NCI-H2081 treated with DMSO at 0.1 percent for 48 hours (cell line): ENCODE measurements at regions not wholly inside any gene's neighbourhood (a gene's known extent, or its start where the extent isn't known, plus 50 kb on each side); places are given as distances from the start of the nearest gene placed in this dataset.
"Not testable (repeated sequence)": the region's sequence is repeated elsewhere in the genome, so short reads cannot be mapped to it uniquely, and the experiment has no call there.

ENCODE experiments used
- DNase-seq: peaks from one replicate; lab custom pipeline; 2025; lab: John Stamatoyannopoulos, UW

DNA sequence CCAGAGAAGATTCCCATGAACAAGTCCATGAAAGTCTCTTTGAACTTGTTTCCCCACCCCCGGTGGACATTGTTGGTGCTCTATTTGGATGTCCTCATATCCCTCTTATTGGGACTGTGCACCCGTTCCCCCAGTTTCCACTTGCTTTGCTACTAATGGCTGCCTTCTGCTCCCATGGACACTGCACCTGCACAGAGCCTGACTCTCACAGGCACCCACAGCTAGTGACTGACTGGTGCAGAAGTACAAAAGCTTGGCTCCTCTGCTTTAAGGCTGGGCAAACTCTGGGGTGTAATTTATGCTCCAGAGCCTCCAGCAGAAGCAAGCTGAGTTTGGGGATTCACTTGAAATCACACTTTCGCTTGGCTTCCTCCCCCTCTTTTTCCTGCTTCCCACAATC lies 239.9 kb upstream of the BTBD3 start:
- no peak for DNase-seq

DNA sequence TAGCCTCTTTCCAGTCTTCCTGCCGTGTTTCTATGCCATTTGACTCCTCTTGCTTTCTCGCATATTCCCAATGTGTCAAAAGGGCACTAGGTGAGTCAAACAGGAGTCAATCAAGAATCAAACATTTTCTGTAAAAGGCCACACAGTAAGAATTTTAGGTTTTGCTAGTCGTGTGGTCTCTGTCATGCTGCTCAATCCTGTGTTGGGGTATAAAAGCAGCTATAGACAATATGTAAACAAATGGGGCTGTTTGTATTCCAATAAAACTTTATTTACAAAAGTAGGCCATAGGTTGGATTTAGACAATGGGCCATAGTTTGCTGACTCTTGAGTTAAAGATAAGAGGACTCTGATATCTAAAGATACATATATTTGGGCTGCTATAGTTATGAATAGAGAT lies 235.4 kb upstream of the BTBD3 start:
- DNase-seq, result no peak

DNA sequence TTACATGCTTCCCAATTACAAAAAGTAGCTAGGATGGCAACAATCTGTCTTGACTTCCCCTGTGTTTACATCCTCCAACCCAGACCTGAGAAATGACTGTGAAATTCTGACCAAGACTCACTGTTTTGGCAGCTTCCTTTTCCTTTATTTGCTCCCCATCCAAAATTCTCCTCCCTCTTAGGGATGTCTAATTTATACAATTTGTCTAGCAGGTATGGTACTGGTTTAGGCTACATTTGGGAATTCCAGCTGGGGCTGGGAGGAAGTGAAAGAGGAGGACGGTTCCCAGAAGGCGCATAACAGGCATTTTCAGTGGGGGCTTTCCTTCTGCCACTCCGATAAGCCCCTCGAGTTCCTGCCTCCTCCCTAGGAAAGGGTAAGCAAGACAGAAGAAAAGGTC lies 231.5 kb upstream of the BTBD3 start:
- DNase-seq, result no peak

DNA sequence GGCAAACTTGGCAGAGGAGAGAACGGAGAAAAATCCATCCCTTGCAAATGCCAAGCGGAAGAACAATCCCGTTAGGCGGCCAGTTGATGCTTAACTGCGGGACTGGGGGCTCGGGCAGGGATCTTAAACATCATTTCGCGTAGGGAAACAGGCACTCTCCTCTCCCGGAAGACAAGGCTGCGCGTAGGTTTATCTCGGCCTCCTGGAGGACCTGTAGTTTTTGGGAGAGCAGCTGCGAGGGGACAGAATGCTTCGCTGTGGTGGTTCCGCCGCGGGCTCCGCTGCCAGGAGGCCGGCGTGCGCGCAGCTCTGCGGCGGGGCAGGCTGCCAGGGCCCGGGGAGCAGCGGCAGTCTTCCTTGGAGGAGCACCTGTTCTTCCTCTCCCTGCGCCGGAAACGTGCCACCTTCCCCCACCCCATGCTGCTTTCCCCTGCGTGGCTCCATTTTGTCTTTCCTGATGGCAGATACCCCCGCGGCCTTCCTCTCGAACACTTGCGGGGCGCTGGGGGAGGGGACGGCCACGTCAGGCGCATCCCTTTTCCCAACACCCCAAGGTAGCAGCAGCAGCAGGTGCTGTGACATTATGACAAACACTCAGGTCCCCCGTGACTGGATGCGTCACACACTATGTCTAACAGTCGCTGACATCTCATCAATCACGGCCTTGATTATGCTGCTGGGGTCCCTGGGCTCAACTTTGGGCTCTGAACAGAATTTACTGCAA lies 230.7 kb upstream of the BTBD3 start:
- peak; percentile 55 for DNase-seq

DNA sequence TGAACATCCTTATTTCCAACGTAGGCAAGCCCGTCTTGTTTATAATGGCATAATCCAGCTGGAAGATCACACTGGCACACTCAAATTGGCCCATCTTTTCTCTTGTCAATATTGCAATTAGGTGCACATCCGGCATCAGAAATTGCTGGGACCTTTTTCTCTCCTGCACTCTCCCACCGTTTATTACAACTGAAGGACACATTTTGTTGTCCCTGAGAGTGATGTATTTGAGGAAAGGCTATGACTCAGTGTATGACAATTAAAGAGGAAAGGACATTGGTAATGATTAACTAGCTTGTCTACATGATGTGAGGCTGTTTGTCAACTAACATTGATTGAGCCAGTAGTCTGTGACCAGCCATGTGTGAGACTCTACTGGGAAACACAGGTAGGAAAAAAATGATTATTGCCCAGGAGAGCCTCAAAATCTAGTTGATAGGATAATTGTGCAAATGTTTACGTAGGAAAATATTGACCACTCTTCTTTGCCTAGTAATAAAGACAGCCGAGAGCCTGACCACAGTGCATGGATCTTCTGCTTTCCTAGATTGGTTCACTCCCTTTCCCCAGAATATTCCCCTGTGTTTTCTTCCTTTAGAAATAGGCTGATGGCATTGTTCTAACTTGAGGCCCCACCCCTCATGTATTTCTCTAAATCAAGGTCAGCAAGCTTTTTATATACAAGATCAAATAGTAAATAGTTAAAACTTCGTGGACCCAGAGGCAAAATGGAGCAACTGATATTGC lies 230.0 kb upstream of the BTBD3 start:
- DNase-seq, result no peak

DNA sequence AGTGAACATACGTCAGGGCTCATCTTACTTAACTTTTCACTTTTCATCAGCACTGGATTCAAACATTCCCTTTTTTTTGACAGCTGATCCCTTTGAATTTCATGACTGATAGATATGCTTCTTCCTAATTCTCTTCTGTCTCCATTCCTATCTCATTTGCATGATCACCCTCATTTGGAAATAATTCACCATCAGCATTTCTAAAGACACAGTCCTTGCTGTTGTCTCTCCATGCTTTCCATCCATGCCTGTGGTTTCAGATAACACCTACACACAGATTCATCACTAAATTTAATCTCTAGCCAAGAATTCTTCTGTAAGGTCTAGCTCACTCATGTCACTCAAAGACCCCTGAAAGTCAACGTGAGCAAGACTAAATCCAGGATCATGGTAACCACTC lies 228.4 kb upstream of the BTBD3 start:
- DNase-seq, result no peak

DNA sequence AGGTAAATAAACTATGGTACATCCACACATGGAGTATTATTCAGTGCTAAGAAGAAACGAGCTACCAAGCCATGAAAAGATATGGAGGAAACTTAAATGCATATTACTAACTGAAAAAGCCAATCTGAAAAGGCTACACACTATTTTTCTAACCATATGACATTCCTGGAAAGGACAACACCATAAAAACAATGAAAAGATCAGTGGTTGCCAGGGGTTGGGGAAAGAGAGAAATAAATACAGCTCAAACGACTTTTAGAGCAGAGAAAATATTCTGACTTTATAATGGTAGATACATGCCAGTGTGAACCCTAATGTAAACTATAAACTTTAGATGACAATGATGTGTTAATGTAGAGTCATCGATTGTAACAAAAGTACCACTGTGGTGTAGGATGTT lies 225.9 kb upstream of the BTBD3 start:
- no peak for DNase-seq

DNA sequence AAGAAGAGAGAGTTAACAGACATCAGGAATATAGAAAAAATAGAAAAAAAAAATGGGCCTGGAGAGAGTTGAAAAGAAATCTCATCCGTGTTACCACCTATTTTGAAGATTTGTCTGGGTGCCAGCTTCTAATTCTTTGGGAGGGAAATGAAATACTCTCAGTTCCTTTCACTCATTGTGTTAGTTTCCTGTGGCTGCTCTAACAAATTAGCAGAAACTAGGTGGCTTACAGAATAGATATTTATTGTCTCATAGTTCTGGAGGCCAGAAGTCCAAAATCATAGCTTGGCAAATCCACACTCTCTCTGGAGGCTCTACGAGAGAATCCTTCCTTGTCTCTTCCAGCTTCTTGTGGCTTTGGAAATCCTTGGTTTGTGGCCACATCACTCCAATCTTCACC lies 225.1 kb upstream of the BTBD3 start:
- DNase-seq, result no peak

DNA sequence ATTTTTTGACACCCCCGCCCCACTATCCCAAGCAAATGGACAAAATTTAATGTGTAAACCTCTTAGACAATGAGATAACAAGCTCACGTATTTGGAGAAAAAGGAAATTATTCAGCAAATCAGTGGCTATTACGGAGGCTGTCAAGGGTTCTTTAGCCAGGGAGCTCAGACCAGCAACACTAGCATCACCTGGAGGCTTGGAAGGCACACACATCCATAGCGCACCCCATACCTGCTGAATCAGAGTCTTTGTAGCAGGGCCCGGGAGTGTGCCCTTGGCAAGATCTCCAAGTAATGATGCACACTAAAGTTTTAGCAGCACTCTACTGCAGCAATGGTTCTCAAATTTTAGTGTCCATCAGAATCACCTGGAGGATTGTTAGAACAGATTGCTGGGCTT lies 223.2 kb upstream of the BTBD3 start:
- DNase-seq, result no peak

DNA sequence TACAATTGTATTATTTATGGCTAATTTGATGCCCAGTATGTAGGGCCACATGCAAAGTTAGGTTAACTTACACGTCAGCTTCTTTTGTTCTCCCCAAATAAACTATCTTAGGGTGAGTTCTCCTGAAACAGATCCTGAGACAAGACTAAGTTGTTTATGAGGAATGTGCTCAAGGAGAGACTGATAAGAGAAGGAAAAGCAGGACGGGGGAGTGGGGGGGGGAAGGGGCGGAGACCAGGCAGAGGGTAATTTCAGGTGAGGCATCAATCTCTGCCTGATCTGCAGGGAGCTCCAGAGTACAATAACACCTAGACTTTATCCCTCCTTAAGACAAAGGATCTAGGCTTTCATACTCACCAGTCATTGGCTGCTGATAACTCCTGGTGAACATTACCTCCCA lies 220.6 kb upstream of the BTBD3 start:
- no peak for DNase-seq

DNA sequence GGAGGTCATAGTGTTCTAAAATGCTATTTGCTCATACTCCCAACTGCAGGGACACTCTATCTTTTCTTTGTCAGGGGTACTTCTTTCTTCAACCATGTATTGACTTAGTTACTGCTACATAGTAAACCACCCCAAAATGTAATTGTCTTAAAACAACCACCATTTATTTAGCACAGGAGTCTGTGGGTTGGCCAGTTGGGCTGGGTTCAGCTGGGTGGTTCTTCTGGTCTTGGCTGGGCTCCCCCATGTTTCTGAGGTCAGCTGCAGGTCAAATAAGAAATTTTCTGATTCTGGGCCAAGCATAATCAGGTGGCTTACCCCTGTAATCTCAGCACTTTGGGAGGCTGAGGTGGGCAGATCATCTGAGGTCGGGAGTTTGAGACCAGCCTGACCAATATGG lies 220.0 kb upstream of the BTBD3 start:
- no peak for DNase-seq

DNA sequence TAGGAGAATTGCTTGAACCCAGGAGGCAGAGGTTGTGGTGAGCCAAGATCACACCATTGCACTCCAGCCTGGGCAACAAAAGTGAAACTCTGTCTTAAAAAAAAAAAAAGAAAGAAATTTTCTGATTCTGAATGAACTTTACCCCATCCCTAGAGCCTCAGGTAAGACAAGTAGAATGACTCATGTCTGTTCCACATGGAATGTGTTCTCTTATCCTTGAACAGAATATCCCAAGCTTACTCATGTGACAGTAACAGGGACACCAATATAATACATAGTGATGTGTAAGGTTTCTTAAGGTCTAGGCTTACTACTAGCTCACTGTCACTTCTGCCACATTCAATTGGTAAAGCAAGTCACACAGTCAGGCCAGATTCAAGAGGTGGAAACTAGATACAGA lies 219.6 kb upstream of the BTBD3 start:
- no peak for DNase-seq

DNA sequence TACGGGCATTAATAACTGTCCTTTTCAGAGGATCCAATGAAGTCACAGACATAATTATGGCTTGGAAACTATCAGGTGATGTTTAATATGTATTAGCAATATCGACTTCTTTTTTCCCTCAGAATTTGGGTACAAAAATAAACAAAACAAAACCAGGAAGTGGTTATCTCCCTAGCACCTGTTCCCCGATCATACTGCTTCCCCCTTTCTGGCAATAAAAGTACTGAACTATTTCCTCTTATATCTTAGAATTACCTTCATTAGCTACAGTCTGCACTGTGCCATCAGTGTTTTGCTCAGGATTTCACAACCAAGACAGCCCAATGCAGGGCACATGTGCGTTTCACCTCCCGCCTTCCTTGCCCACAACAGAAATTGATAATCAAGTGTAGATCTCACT lies 216.9 kb upstream of the BTBD3 start:
- DNase-seq, result no peak

DNA sequence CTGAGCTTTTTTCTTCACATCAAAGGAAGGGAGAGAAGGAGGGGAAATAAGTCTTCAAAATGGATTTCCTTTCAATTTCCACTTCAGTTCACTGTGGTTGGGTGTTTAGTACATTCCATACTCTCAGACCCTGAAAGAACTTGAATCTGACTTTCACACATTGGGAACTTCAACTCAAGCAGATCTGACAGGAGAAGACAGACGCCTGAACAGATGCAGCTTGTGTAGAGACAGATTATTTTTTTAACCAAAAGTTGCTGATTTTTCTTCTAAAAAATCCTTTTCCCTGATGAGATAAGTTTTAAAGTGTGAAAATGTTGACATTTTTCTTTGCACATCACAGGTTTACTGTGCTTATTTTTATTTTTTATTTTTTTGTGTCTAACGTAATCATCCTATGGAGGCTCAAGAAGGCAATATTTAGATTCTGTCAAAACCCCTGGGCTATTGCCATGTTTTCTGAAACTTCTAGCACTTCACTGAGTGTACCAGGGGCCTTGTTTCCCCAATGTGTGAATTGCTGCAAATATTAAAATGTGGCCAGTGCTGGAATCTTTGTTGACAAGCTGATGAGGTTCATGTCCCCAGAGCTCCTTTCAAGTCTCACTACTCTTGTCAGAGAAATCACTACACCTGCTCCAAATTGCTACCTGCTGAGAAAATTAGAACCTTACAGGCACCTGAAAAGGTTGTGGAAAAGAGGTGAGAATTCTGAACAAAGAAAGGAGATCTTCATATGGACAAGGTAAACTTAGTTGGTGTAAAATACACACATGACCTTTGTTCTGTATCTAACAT lies 214.8 kb upstream of the BTBD3 start:
- peak; percentile 21 for DNase-seq

DNA sequence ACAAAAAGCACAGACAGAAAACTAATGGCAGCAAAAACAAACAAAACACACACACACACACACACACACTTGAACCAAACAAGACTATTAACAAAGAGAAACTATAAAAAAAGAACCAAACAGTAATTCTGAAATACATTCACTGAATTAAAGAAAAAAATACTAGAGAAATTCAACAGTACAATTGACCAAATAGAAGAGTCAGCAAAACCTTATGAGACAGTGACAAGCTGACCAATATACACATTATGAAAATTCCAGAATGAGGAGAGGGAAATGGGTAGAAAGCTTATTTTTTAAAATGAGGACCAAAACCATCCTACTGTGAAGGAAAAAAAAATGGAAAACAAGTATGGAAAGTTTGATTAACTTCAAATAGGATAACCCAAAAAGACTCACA lies 212.2 kb upstream of the BTBD3 start:
- DNase-seq, result no peak

DNA sequence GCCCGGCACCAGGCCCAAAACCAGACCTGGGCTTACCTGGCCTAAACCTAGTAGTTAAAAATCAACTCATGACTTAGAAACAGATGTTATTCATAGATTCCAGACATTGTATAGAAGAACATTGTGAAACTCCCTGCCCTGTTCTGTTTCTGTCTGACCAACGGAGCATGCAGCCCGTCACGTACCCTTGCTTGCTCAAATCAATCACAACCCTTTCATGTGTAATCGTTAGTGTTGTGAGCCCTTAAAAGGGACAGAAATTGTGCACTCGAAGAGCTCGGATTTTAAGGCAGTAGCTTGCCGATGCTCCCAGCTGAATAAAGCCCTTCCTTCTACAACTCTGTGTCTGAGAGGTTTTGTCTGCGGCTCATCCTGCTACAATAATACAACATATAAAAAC lies 209.5 kb upstream of the BTBD3 start:
- DNase-seq, result not testable (repeated sequence)

DNA sequence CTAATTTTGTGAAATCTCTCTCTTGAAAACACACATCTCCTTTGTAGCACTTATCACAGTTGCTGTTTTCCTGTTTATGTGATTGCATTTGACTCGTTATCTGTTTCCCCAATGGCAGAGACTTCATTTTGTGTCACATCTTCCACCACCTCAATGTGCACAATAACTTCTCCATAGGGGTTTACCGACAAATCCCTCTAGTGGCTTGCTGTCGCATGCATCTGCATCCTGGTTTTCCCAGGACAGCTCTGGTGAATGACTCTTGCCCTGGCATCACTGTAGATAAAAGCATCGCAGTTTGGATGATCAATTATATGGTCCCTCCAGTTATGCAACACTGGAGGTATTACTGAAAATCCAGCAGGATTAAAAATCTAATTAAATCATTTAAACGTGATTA lies 206.5 kb upstream of the BTBD3 start:
- no peak for DNase-seq

DNA sequence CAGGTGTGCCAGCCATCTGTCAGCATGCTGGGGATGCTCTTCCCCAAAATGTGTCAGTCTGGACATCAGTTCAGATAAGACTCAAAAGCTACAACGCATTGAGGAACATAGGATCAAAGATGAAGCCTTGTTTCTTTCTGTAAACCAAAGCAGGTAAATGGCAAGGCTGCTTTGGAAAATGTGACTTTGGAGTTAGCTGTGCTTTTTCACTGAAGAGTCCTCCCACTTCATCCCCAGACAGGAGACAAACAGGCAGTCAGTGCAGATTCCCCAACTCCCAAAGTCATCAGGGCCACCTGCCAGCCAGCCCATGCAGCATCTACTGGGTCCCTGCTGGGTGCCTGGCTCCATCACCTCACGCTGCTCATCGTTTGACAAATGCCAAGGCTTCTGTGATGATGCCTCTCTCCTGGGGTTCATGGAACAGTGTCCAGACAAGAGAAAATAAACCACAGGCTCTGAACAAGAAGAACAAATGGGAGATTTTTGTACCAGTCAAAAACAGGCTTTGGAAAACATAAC lies 205.0 kb upstream of the BTBD3 start:
- DNase-seq, result no peak

DNA sequence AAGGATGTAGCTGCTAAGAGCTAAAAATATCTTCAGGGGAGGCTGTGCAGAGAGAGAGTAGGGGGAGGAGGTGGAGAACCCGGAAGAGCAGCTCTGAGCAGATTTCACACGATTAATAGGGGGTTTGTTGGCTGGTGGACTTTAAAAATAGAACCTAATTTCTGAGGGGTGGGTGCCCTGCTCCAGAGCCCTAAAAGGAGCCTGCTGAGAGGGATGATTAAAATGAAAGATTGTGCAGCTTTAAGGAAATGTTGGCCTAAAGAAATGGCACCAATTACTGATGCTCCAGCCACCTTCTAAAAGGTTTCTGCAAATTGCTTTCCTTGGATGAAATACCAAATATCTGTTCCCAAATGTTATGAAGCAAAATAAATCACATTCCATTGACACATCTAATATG lies 202.8 kb upstream of the BTBD3 start:
- no peak for DNase-seq

DNA sequence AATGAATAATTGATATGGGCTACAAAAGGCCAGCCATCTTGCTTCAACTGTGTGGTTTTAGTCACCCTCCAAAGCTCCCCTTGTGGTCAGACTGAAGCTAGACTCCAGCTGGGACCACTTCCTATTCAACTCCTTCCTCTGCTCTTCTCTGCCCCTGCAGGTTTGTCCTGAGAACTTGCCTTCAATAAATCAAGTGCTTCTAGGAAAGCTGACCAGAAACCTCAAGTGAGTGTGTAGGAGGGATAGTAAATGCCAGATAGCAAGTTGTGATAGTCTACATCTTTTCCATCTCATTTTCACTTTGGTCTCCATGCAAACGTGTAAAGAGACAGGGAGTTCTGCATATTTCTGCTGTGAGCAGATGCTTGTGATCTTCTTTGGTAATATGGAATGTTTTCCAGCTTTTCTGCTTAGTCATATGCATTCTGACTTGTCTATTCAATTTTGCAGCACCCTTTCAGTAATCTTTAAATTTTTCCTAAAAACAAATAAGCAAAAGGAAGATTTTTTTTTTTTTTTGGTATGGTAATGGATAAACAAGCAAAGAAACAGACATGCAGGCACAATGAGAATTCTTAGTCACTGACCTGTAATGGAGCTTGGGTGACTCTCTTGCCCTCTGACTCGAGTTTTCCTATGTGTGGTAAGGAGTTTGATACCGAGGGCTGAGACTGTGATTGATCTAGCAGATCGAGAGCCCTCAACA lies 201.3 kb upstream of the BTBD3 start:
- no peak for DNase-seq

DNA sequence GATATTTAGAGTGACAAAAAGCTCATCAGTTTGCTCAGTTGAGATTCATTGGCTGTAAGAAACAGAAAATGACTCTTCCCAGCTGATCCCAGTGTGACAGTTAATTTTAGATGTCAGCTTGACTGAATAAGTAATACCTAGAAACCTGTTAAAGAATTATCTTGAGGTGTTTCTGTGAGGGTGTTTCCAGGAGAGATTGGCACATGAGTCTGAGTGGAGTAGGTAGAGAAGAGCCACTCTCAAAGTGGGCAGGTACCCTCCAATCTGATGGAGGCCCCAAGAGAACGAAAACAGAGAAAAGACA lies 200.8 kb upstream of the BTBD3 start:
- no peak for DNase-seq

DNA sequence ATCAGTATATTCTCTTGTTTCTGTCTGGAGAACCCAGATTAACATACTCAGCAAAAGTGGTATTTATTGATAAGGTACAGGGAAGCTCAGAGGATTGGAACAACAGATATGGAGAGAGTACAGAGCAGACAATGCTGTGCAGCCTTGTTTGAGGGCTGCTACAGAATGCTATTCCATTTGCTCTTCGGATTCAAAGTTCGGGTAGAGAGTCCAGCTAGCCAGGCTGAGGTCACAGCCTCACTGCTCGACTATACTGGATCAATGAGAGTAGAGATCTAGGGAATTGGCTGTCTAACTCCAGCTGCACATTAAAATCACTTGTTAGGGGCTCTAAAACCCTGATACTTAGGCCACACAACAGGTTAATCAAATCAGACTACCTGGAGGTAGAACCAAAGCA lies 200.1 kb upstream of the BTBD3 start:
- DNase-seq, result no peak
